Esophagus muscularis mucosa (tissue), 4 donors: ENCODE measurements at regions not wholly inside any gene's neighbourhood (a gene's known extent, or its start where the extent isn't known, plus 50 kb on each side); places are given as distances from the start of the nearest gene placed in this dataset.

ENCODE experiments used
- CTCF ChIP-seq, 3 experiments: fragments of 200-600 bp in 2 of 3; fragments of 450-650 bp in 1 of 3; sonication (generic) in 2 of 3; IDR thresholded peaks; one replicate each; pipeline ENCODE4 v1.5.1; 2017 to 2019; ENCODE audit warnings: antibody characterized with exemption in 3 of 3, mild to moderate bottlenecking in 2 of 3, moderate library complexity in 1 of 3
- EP300 ChIP-seq: sonication (generic); formaldehyde crosslinking; IDR thresholded peaks from one replicate; pipeline ENCODE4 v1.6.1; 2017; ENCODE audit warnings: antibody characterized with exemption
- POLR2AphosphoS5 ChIP-seq, 2 donors: sonication (generic); formaldehyde crosslinking; IDR thresholded peaks; one replicate each; pipeline ENCODE4 v1.6.1; 2017; ENCODE audit warnings: antibody characterized with exemption in 2 of 2

- TF ChIP-seq CTCF (IDR thresholded peaks at IDR 0.05) = no peak
- no peak for TF ChIP-seq POLR2AphosphoS5 (IDR thresholded peaks at IDR 0.05)
- TF ChIP-seq EP300 = no peak
Observed at GRCh38 chr3:181313335-181313734, 323.8 kb upstream of the DNAJC19 start.
